ENCODE measurements at regions not wholly inside any gene's neighbourhood (a gene's known extent, or its start where the extent isn't known, plus 50 kb on each side); places are given as distances from the start of the nearest gene placed in this dataset.

DNA sequence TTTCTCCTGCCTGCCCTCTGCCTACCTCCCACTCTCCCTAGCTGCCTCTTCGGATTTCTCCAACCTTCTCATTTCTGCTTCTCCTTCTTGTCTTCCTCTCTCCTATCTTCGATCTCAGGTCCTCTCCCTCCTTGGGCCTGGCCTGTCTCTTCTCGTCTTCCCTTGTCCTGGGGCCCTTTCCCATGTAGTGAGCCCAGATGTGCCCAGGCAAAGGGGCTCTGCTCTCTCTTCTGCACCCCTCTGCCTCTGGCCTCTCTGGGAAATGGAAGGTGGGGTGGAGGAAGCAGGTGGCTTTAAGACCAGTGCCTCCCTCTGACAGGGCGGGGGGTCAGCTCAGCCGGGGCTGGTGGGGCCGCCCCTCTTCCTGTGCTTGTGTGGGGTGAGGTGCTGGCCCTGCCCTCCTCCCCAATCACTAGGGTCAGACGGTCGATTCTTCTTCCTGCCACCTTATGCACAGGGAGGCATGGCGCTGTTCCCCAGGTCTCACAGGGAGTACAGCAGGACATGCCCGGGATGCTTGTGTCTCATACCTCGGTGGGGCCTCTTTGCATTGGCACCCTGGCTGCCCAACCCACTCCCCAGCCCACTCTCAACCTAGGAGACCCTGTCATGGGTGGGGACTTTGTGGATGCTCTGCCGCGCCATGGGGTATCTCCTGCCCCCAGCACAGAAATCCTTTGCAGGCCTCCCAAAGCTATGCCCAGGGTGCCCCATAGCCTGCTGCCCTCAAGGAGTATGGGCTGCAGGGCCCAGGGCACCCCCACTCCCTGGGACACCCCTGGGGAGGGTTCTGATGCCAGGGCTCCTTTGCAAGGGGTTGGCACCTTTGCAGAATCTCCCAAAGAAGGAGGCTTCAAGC is 213.8 kb upstream of the HAAO start:
- TF ChIP-seq POLR2AphosphoS5 (IDR thresholded peaks at IDR 0.05; ENCODE audit: low read depth) (no peak), CTCF (IDR thresholded peaks at IDR 0.05; ENCODE audit: insufficient read depth, low read length) (no peak), SPI1 (IDR thresholded peaks at IDR 0.05; ENCODE audit: borderline replicate concordance, low read depth) (no peak)
- TF ChIP-seq, protein P1, sequence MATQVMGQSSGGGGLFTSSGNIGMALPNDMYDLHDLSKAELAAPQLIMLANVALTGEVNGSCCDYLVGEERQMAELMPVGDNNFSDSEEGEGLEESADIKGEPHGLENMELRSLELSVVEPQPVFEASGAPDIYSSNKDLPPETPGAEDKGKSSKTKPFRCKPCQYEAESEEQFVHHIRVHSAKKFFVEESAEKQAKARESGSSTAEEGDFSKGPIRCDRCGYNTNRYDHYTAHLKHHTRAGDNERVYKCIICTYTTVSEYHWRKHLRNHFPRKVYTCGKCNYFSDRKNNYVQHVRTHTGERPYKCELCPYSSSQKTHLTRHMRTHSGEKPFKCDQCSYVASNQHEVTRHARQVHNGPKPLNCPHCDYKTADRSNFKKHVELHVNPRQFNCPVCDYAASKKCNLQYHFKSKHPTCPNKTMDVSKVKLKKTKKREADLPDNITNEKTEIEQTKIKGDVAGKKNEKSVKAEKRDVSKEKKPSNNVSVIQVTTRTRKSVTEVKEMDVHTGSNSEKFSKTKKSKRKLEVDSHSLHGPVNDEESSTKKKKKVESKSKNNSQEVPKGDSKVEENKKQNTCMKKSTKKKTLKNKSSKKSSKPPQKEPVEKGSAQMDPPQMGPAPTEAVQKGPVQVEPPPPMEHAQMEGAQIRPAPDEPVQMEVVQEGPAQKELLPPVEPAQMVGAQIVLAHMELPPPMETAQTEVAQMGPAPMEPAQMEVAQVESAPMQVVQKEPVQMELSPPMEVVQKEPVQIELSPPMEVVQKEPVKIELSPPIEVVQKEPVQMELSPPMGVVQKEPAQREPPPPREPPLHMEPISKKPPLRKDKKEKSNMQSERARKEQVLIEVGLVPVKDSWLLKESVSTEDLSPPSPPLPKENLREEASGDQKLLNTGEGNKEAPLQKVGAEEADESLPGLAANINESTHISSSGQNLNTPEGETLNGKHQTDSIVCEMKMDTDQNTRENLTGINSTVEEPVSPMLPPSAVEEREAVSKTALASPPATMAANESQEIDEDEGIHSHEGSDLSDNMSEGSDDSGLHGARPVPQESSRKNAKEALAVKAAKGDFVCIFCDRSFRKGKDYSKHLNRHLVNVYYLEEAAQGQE (IDR thresholded peaks at IDR 0.05; ENCODE audit: insufficient replicate concordance, low read depth) = no peak
